T-helper 1 cell treated with Interleukin-12 subunit alpha and Interleukin-12 subunit beta and Interleukin-4 antibody, amounts not matched to agents 30 μg/mL and 1 μg/mL, for 36 hours (primary cell): ENCODE measurements at regions not wholly inside any gene's neighbourhood (a gene's known extent, or its start where the extent isn't known, plus 50 kb on each side); places are given as distances from the start of the nearest gene placed in this dataset.
"Not testable (repeated sequence)": the region's sequence is repeated elsewhere in the genome, so short reads cannot be mapped to it uniquely, and the experiment has no call there.

Experiments used
- H3K27ac Mint-ChIP-seq: one replicate; pipeline ENCODE4 v1.8.0; 2021; ENCODE audit warnings: mild to moderate bottlenecking, mixed read lengths
- H3K27me3 Mint-ChIP-seq: one replicate; pipeline ENCODE4 v1.8.0; 2021; ENCODE audit warnings: low read depth, mixed read lengths
- H3K36me3 Mint-ChIP-seq: one replicate; pipeline ENCODE4 v1.8.0; 2021; ENCODE audit warnings: low read depth, mixed read lengths
- H3K4me1 Mint-ChIP-seq: one replicate; pipeline ENCODE4 v1.8.0; 2021; ENCODE audit warnings: low read depth, mixed read lengths
- H3K4me3 Mint-ChIP-seq: one replicate; pipeline ENCODE4 v1.8.0; 2021; ENCODE audit warnings: mild to moderate bottlenecking, moderate library complexity, mixed read lengths
- H3K9me3 Mint-ChIP-seq: one replicate; pipeline ENCODE4 v1.8.0; 2021; ENCODE audit warnings: mixed read lengths

DNA sequence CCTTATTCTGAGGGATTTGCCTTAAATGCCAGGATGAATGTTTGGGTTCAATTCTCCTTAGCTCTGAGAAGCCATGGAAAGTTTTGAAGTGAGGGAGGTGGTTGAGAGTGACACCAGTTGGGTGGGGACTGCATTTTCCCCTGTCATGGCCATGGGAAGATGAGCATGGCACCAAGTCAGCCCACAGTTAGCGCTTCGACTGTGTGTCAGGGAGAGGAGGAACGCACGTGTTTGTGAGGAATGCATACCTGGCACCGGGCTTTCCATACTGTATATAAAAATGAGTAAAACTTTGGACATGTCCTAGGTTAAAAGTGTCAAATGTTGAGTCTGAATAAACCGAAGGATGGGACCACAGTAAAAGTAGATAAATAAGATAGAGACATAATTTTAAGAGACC is 187.5 kb upstream of the KL start:
- H3K36me3 Mint-ChIP-seq = no peaks in the 10 kb centered on the region
- H3K9me3 Mint-ChIP-seq = peaks cover 3% of the 10 kb centered on the region
- no peaks in the 10 kb centered on the region for H3K27me3 Mint-ChIP-seq
- H3K4me3 Mint-ChIP-seq = no peak overlapping the region
- no peak overlapping the region for H3K27ac Mint-ChIP-seq
- peaks cover 6% of the 10 kb centered on the region for H3K4me1 Mint-ChIP-seq

DNA sequence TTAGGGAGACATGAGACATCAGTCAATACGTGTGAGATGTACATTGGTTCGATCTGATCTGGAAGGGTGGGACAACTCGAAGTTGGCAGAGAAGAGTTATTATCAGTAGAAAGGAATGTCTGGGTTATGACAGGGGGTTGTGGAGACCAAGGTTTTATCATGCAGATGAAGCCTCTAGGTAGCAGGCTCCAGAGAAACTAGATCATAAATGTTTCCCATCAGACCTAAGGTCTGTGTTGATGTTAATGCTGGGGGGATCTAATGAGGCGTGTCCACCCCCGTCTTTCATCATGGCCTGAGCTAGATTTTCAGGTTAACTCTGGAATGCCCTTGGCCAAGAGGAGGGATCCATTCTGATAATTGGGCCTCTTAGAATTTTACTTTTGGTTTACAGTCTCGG is 187.0 kb upstream of the KL start:
- Mint-ChIP-seq H3K27me3 (no peaks in the 10 kb centered on the region), H3K4me1 (peaks cover 6% of the 10 kb centered on the region), H3K9me3 (peaks cover 9% of the 10 kb centered on the region), H3K27ac (peak overlapping the region; percentile 1), H3K4me3 (no peak overlapping the region), H3K36me3 (no peaks in the 10 kb centered on the region)

DNA sequence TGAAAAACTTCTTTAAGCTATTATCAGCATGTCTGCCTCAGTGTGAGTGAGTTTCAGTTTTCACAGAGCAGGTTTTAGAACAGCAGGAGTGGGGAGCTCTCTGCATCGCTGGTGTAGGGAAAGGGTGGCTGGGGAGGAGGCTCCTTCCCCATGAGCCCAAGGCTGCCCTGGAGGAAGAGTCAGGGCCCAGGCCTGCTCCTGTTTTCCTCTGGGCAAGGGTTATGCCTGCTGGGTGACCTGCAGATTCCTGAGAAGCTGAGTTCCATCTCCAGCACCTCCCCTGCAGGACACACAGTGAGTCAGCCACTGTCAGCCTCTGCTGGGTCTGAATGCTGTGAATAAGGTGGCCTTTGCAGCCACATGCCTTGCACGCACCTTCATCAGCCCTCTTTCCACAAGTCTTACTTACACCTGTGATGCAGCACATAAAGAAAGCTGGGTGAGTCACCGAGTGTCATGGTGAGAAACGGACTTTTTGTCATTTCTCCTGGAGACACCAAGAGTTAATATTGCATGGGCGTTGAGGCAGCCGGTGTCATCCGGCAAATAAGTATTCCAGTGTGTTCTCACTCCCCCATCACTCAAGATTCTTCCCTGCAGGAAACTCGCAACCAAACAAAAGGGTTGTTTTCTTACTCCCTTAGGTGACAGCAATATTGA is 186.4 kb upstream of the KL start:
- no peaks in the 10 kb centered on the region for H3K27me3 Mint-ChIP-seq
- H3K4me1 Mint-ChIP-seq = peaks cover 6% of the 10 kb centered on the region
- no peaks in the 10 kb centered on the region for H3K36me3 Mint-ChIP-seq
- peaks cover 12% of the 10 kb centered on the region for H3K9me3 Mint-ChIP-seq
- H3K4me3 Mint-ChIP-seq = no peak overlapping the region
- H3K27ac Mint-ChIP-seq = no peak overlapping the region

DNA sequence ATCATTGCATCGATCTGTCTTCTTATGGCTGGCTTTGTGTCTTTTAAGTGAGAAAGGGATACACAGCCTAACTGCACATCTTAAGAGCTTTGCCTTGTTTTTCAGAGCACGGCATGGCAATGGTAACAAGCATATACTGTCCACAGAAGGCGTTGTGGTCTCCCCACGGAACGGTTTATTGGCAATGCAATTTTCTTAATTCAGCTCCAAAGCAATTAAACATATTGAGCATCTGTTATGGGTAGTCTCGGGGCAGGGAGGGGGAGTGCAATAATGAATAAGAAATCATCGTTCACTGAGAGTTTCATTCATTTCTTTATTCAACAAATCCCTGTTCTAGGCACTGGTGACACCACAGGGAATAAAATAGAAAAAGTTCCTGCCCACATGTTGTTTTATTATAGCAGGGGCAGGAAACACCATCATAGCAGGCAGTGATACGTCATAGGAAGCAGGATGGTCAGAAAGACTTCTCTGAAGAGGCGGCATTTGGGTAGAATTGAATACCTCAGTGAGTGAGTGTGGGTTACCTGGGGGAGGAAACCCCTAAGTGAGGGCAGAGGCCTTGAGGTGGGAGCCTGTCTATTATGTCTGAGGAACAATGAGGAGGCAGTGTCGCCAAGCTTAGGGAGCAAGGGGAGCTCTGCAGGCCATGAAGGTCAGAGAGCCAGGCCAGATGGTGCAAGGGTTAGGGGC is 185.7 kb upstream of the KL start:
- Mint-ChIP-seq H3K36me3 (no peaks in the 10 kb centered on the region), H3K9me3 (peaks cover 12% of the 10 kb centered on the region), H3K4me3 (no peak overlapping the region), H3K4me1 (peaks cover 6% of the 10 kb centered on the region), H3K27ac (no peak overlapping the region), H3K27me3 (no peaks in the 10 kb centered on the region)

DNA sequence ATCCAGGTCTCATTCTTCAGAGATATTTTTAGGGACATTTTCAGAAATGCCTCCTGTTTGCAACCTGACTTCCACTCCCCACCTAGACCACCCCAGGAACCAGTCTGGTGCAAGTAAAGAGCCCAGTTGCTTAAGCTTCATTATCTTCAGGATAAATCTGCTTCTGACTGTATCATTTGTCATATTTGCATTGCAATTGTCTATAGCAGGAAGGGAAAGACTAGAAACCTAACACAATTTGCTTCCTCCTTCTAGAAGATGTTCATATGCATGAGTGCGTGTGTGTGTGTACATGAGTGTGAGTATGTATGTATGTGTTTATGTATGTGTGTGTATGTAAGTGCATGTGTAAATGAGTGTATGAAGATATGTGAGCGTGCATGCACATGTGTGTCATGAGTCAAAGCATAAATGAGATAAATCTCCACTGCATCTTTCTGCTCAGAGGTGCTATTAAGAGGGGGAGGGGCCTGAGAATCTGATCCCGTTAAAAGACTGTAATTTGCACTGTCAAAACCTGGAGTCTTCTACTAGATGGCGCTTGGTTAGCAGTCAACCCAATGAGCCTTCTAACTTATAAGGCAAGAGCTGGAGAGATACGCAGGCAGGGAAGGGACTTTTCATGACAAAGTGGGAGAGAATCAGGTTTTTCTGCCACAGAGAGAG is 178.8 kb upstream of the KL start:
- peaks cover 4% of the 10 kb centered on the region for H3K36me3 Mint-ChIP-seq
- H3K4me3 Mint-ChIP-seq = peak overlapping the region; percentile 23
- peaks cover 19% of the 10 kb centered on the region for H3K4me1 Mint-ChIP-seq
- H3K27me3 Mint-ChIP-seq = no peaks in the 10 kb centered on the region
- peaks cover 14% of the 10 kb centered on the region for H3K9me3 Mint-ChIP-seq
- peak overlapping the region; percentile 56 for H3K27ac Mint-ChIP-seq

DNA sequence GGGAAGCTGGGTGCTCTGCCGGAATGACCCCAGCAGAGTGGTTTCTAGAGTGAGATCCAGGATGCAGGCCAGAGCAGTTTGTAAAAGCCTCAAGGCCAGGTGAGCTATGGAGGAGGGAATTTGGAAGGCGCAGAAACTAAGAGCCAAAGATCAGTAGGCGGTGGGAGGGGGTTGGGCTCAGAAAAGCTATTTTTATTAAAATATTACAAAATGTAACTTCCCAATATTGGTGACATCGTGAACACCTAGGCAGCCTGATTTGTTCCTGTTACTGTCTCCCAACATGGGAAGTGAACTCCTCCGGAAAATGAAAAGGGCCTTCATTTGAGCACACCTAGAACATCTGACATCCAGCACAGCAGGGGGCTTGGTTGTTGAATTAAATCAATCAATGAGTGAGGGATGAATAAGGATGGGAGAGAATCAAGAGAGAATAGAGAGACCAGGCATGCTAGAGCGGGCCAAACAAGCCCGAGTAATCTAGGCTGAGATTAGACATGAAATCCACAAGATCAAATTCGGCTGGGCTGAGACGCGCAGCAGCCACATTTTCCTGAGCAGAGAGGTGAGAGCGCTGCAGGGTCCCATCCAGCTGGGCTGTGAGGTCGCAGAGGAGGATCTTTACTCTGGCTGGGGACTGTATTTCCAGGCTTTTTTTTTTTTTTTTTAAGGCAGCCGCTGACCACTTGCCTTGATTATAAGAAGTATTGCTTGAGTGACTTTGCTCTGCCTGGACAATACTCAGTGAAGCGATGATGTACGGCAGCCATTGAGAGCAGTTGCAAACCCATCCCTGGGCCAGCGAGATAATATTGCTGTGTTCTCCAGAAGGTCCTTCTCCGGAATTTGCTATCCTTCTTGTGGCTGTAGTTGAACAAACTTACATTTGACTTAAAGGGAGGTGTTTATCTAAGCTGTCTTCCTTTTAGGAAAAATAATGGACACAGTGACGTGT is 178.0 kb upstream of the KL start:
- Mint-ChIP-seq H3K27me3 (no peaks in the 10 kb centered on the region), H3K9me3 (peaks cover 22% of the 10 kb centered on the region), H3K4me3 (peak overlapping the region; percentile 23), H3K4me1 (peaks cover 19% of the 10 kb centered on the region), H3K27ac (peak overlapping the region; percentile 70), H3K36me3 (peaks cover 4% of the 10 kb centered on the region)

DNA sequence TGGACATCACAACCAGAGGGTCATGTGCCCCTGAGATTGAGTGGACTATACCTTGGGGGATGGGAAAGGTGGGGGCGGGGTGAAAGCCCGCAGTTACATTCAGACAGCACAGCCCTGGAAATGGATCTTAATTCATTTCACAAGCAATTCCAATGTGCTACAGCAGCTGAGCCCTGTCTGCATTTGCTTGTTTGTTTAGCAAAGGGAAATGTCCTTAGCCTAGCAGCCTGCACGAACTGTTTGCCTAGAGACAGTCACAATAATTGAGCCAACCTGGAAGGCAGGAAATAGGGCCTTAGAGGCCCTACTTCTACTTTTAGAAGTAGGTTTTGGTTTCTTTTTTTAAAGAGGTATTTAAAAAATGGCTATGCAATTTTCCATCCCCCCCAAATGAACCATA is 177.3 kb upstream of the KL start:
- peaks cover 19% of the 10 kb centered on the region for H3K9me3 Mint-ChIP-seq
- no peaks in the 10 kb centered on the region for H3K27me3 Mint-ChIP-seq
- H3K4me3 Mint-ChIP-seq = no peak overlapping the region
- H3K36me3 Mint-ChIP-seq = peaks cover 4% of the 10 kb centered on the region
- peak overlapping the region; percentile 70 for H3K27ac Mint-ChIP-seq
- H3K4me1 Mint-ChIP-seq = peaks cover 19% of the 10 kb centered on the region

DNA sequence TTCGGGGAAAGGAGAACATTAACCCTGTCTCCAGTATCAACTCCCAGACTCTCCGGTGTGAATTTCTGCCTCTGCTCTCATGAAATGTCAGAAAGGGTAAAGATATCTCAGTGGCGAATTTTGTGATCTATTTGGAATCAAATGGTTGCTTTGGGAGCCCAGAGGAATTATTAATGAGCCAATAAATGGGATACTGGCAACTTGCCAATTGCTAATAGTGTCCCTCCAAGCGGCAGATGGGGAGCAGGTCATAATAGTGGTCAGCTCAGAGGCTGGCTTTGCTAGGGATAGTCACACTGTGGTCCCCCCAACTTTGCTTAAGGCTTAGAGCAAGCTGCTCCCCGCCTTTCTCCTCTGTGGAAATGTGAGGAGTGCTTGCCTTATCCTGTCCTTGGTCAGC is 176.1 kb upstream of the KL start:
- Mint-ChIP-seq H3K36me3 (peaks cover 6% of the 10 kb centered on the region), H3K9me3 (peaks cover 16% of the 10 kb centered on the region), H3K27me3 (no peaks in the 10 kb centered on the region), H3K27ac (peak overlapping the region; percentile 11), H3K4me3 (no peak overlapping the region), H3K4me1 (peaks cover 19% of the 10 kb centered on the region)

DNA sequence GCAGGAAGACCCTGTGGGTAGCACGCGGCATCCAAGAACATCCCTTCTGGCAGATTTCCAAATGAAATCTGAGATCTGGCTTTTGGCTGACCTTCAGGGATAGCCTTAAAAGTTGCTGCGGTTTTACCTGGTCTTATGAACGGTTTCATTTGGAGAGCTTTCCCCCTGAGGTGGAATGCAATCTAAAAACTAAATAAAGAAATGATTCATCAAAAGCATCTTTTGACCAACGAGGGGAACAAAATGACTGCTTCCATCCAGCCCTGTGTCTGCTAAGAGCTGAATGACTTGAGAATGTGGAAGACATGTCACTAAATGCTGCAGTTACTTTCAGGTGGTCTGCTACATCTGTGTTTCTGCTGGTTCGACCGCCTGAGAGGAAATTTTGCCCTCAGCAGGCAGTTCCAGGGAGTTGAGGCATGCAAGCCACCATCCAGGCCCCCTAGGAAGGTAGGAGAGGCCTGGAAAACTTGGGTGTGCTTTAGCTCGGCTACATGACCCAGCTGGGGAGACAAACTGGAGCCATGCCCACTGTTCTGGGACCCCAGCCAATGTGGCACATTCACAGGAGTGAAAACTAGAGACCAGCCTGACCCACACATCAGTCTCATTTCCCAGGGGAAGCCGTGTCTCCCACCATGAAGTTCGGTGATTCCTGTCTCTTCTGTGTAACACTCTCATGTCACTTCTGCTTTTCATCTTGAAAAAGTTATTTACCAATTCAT is 175.1 kb upstream of the KL start:
- no peaks in the 10 kb centered on the region for H3K27me3 Mint-ChIP-seq
- H3K4me3 Mint-ChIP-seq = no peak overlapping the region
- peaks cover 19% of the 10 kb centered on the region for H3K4me1 Mint-ChIP-seq
- H3K27ac Mint-ChIP-seq = no peak overlapping the region
- H3K9me3 Mint-ChIP-seq = peaks cover 16% of the 10 kb centered on the region
- H3K36me3 Mint-ChIP-seq = peaks cover 6% of the 10 kb centered on the region

DNA sequence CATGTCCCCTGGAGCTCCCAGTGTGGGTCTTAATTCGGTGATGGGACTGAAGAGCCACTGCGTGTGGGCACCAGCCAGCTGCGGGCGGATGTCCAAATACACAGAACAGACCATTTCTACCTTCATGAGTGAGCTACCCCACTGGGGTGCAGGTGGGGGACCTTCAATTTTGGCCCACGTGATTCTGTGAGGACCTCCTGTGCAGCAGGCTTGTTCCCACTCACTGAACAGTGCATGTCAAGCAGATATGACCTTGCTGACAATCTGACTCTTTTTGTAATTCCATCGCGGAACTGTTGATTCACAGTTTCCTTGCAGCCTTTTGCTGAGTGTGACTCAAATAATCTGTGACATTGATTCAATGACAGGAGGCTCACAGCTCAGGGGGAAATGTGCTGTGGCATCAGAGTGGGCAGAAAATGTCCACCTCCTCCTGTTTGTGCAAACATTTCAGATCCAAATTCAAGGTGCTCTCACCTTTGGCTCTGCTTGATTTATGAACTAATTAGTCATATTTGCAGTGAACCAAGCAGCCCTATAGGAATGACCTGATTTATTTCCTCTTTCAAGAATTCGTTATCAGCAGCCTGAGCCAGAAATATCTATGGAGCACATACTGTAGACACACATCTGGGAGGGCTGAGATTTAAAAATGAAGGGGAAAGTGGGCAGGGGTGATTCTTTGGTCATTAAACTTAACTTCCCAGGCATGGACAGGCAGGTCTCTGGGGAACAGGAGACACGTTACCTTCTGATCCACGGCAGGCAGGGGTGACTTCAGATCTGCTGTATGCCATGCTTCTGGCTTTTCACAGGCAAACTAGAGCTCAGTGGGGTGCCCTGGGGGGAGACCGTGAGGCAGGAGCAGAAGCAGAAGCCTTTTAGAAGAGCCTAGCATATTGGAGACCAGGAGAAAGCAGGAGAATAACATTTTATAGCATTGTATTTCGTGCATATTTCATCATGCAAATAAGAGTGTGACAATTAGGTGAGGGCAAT is 170.0 kb upstream of the KL start:
- peaks cover 19% of the 10 kb centered on the region for H3K9me3 Mint-ChIP-seq
- H3K4me3 Mint-ChIP-seq = no peak overlapping the region
- no peak overlapping the region for H3K27ac Mint-ChIP-seq
- H3K27me3 Mint-ChIP-seq = no peaks in the 10 kb centered on the region
- H3K36me3 Mint-ChIP-seq = peaks cover 2% of the 10 kb centered on the region
- no peaks in the 10 kb centered on the region for H3K4me1 Mint-ChIP-seq

DNA sequence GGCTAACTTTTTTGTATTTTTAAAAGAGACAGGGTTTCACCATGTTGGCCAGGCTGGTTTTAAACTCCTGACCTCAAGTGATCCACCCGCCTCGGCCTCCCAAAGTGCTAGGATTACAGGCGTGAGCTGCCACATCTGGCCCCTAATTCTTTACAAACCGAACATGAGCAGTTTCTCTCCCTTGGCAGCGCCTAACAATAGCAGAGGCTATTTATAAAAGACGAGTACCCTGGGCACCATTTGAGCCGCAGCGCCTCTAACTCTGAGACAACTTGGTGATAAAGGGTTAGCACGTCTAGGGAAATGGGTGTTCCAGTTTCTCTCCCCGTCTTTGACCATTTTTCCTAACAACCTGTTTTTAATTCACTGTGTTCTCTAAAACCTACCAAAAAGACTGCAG is 168.2 kb upstream of the KL start:
- H3K27ac Mint-ChIP-seq, H3K4me3 Mint-ChIP-seq, H3K27me3 Mint-ChIP-seq, H3K36me3 Mint-ChIP-seq, H3K4me1 Mint-ChIP-seq: not testable (repeated sequence)
- peaks cover 11% of the 10 kb centered on the region for H3K9me3 Mint-ChIP-seq

DNA sequence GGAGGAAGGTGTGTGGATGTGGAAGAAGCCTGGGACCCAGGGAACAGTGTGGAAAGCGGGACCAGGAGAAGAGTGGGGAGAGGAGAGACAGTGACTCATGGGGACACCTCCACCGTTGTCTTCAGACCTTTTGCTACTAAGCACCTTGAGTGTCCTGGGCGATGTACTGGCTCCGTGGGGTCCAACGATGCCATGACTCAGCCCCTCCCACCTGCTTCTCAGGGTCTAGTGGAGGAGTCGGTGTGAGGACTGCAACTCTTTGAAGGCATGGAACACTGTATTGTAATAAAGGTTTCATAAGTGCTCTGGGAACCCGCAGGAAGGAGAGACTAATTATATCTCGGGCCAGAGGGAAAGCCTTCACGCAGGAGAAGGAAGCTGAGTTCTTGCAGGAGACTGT is 166.9 kb upstream of the KL start:
- H3K27me3 Mint-ChIP-seq = peaks cover 4% of the 10 kb centered on the region
- no peak overlapping the region for H3K27ac Mint-ChIP-seq
- H3K4me1 Mint-ChIP-seq = no peaks in the 10 kb centered on the region
- H3K9me3 Mint-ChIP-seq = peaks cover 3% of the 10 kb centered on the region
- no peaks in the 10 kb centered on the region for H3K36me3 Mint-ChIP-seq
- no peak overlapping the region for H3K4me3 Mint-ChIP-seq
